ENCODE measurements at regions not wholly inside any gene's neighbourhood (a gene's known extent, or its start where the extent isn't known, plus 50 kb on each side); places are given as distances from the start of the nearest gene placed in this dataset.

DNA sequence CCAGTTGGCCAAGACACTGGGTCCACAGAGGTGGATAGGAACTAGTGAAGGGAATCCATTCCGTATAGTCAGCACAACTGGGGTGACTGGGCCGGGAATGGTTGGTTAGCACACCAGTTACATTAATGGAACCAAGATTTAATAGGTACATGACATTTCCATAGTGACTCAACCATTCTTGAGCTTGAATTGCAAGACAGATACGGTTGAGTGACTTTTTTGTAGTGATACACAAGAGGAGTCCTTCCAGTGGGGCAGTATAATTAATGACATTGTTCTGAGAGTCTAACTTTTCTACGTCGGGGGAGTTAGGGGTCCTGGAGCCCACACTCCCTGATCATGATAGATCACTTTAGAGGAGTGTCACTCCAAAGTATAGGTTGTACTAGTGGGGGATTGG lies 211.6 kb upstream of the CXCL13 start:
- H3K4me3 ChIP-seq (ENCODE audit: control insufficient read depth, low read depth, low read length): no peak overlapping the region
- no peak for DNase-seq (ENCODE audit: low read depth)
- TF ChIP-seq, protein P1, sequence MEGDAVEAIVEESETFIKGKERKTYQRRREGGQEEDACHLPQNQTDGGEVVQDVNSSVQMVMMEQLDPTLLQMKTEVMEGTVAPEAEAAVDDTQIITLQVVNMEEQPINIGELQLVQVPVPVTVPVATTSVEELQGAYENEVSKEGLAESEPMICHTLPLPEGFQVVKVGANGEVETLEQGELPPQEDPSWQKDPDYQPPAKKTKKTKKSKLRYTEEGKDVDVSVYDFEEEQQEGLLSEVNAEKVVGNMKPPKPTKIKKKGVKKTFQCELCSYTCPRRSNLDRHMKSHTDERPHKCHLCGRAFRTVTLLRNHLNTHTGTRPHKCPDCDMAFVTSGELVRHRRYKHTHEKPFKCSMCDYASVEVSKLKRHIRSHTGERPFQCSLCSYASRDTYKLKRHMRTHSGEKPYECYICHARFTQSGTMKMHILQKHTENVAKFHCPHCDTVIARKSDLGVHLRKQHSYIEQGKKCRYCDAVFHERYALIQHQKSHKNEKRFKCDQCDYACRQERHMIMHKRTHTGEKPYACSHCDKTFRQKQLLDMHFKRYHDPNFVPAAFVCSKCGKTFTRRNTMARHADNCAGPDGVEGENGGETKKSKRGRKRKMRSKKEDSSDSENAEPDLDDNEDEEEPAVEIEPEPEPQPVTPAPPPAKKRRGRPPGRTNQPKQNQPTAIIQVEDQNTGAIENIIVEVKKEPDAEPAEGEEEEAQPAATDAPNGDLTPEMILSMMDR (IDR thresholded peaks at IDR 0.05; ENCODE audit: control insufficient read depth, insufficient read depth, low read depth, low read length, missing control alignments): no peak

DNA sequence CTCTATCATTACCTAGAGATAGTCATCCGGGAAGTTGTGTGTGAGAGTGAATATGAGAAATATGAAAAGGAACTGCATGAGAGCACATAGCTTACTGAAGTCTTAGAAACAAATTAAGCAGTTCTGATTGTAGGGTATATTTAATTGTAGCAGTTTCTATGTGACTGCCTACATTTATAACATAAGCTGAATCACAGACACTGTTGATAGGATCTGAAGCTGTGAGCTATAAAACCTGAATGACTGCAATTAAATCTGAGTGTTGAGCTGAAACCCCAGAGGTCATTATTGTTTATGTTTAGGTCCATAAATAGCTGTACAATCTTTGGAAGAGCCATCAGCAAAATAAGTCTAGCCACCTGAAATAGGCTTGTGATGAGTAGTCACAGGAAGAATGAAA lies 210.1 kb upstream of the CXCL13 start:
- no peak for DNase-seq (ENCODE audit: low read depth)
- H3K4me3 ChIP-seq (ENCODE audit: control insufficient read depth, low read depth, low read length): no peak overlapping the region
- TF ChIP-seq, protein P1 (IDR thresholded peaks at IDR 0.05; ENCODE audit: control insufficient read depth, insufficient read depth, low read depth, low read length, missing control alignments): no peak

DNA sequence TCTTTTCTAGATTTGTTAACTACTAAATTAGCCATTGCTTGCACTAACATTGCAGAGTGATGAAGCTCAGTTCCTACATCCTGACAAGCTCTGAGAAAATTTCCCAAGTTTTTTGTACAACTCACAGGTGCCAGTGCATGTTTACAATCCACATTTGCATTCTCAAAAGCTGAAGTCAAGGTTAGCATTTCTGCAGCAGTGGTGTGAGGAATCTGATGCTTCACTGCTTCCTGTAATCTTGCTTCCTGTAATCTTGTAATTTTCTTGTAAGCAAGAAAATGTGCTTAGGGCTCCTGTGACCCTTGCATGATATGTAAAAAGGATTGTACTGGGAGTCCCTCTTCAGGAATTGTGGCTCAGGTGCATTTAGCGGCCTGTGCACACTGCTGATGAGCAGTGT lies 207.4 kb upstream of the CXCL13 start:
- DNase-seq (ENCODE audit: low read depth): no peak
- no peak overlapping the region for H3K4me3 ChIP-seq (ENCODE audit: control insufficient read depth, low read depth, low read length)
- TF ChIP-seq, protein P1 (IDR thresholded peaks at IDR 0.05; ENCODE audit: control insufficient read depth, insufficient read depth, low read depth, low read length, missing control alignments): no peak

DNA sequence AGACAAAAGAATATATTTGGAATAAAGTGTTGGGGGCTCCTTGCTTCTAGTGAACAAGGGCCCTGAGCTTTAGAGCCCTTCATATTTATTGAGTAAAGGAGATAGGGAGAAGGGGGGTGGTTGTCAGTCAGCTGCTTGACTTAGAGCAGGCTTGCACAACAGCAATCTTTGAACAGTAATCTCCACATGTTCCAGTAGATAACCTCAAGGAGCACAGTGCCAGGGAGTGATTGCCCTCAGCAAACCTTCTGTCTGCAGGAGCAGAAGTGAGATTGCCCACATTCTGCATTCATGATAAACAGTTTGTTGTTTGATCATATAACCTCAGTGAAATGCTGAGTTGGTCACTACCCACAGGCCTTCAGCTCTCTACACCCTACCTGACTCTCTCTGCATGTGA lies 205.8 kb upstream of the CXCL13 start:
- H3K4me3 ChIP-seq (ENCODE audit: control insufficient read depth, low read depth, low read length): no peak overlapping the region
- TF ChIP-seq, protein P1 (IDR thresholded peaks at IDR 0.05; ENCODE audit: control insufficient read depth, insufficient read depth, low read depth, low read length, missing control alignments): no peak
- no peak for DNase-seq (ENCODE audit: low read depth)

DNA sequence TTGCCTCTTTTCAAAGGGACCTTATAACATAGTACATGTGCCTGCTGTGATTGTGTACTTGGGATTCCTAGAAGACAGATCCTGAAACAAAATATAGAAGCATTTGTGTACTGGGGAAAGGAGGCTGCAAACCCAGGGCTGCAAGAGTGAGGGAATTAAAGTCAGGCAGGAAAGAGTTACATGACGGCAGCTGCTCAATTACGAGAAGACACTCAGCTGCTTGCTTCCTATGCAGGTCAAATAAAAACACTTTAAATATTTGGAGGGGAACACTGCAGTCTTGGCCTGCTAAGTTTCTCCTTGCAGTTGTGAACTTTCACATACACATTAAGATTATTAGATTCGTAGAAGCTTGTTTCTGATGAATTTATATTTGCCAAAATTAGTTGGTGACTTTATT lies 191.9 kb upstream of the CXCL13 start:
- no peak overlapping the region for H3K4me3 ChIP-seq (ENCODE audit: control insufficient read depth, low read depth, low read length)
- DNase-seq (ENCODE audit: low read depth): no peak
- TF ChIP-seq, protein P1 (IDR thresholded peaks at IDR 0.05; ENCODE audit: control insufficient read depth, insufficient read depth, low read depth, low read length, missing control alignments): no peak

DNA sequence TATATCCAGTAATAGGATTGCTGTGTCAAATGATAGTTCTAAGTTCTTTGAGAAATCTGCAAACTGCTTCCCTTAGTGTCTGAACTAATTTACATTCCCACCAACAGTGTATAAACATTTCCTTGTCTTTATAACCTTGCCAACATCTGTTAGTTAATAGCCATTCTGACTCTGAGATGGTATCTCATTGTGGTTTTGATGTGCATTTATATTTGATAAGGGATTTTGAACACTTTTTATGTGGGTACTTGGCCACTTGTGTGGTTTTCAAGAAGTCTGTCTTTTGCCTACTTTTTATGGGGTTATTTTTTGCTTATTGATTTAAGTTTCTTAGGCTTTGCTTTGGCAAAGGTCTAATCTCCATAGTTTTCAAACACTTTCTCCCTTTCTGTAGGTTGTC lies 189.9 kb upstream of the CXCL13 start:
- no peak for DNase-seq (ENCODE audit: low read depth)
- TF ChIP-seq, protein P1 (IDR thresholded peaks at IDR 0.05; ENCODE audit: control insufficient read depth, insufficient read depth, low read depth, low read length, missing control alignments): no peak

DNA sequence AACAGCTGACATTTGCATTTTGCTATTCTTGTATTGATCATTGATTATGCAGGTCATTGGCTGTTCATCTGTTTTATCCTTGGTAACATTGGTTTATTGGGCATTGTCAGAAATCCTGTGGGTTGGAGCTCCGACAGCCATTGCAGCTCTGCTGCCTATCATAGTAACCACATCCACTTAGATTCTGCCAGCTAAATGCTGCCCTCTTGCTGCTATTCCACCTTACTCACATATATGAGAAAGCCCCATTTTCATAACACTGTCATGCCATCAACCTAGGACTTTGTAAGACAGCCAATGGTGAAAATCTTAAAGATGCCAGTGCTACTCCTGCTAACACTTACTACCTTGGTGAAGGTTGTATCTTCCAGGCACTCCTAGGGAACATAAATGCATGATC lies 187.3 kb upstream of the CXCL13 start:
- DNase-seq (ENCODE audit: low read depth): no peak
- no peak overlapping the region for H3K4me3 ChIP-seq (ENCODE audit: control insufficient read depth, low read depth, low read length)

More for the DNA sequence above, 189.9 kb upstream of the CXCL13 start:
- no peak overlapping the region for H3K4me3 ChIP-seq (ENCODE audit: control insufficient read depth, low read depth, low read length)

More for the DNA sequence above, 187.3 kb upstream of the CXCL13 start:
- TF ChIP-seq, protein P1 (IDR thresholded peaks at IDR 0.05; ENCODE audit: control insufficient read depth, insufficient read depth, low read depth, low read length, missing control alignments): peak; percentile 20

All from AG09309 (cell line).